DND-41 (cell line): ENCODE measurements at regions not wholly inside any gene's neighbourhood (a gene's known extent, or its start where the extent isn't known, plus 50 kb on each side); places are given as distances from the start of the nearest gene placed in this dataset.

Source experiments
- ATAC-seq: fragments of 200-7000 bp; cut with Tn5 transposase; 3 replicates; pipeline ENCODE4 v1.9.1; 2021; ENCODE audit warnings: low read depth; ENCODE audit not compliant: insufficient read depth
- DNase-seq: peaks from one replicate; pipeline ENCODE4 v3.0.0-alpha.2; 2020
- H2AFZ ChIP-seq: 2 replicates; pipeline ENCODE4 v1.6.0; 2012; ENCODE audit warnings: low read depth, low read length
- H3K27ac ChIP-seq: 2 replicates; pipeline ENCODE4 v1.5.1; 2012; ENCODE audit warnings: low read length, inconsistent platforms
- H3K27me3 ChIP-seq: fragments of 200-600 bp; sonication (generic); 2 replicates; pipeline ENCODE4 v1.6.0; 2012; ENCODE audit warnings: low read length, mild to moderate bottlenecking, inconsistent platforms; ENCODE audit not compliant: insufficient read depth, poor library complexity
- H3K36me3 ChIP-seq: 2 replicates; pipeline ENCODE4 v1.5.1; 2012; ENCODE audit warnings: low read length, inconsistent platforms; ENCODE audit not compliant: insufficient read depth
- H3K4me1 ChIP-seq: 2 replicates; pipeline ENCODE4 v1.5.1; 2012; ENCODE audit warnings: mild to moderate bottlenecking, low read length; ENCODE audit not compliant: insufficient read depth
- H3K4me2 ChIP-seq: 2 replicates; pipeline ENCODE4 v1.6.0; 2012; ENCODE audit warnings: mild to moderate bottlenecking, moderate library complexity, low read length, inconsistent platforms; ENCODE audit not compliant: insufficient read depth
- H3K4me3 ChIP-seq, 2 experiments: fragments of 200-600 bp in 1 of 2; shearing (Covaris generic) in 1 of 2; 2 replicates each; pipeline ENCODE4 v1.5.1; 2012 to 2016; ENCODE audit warnings: inconsistent platforms in 2 of 2, low read length in 2 of 2, mild to moderate bottlenecking in 2 of 2, low read depth in 1 of 2, moderate library complexity in 1 of 2
- H3K79me2 ChIP-seq: 2 replicates; pipeline ENCODE4 v1.6.0; 2012; ENCODE audit warnings: low read length, inconsistent platforms; ENCODE audit not compliant: insufficient read depth
- H3K9ac ChIP-seq: 2 replicates; pipeline ENCODE4 v1.6.0; 2012; ENCODE audit warnings: low read depth, mild to moderate bottlenecking, inconsistent platforms, low read length, moderate library complexity
- H3K9me3 ChIP-seq: 2 replicates; pipeline ENCODE4 v1.5.1; 2012; ENCODE audit warnings: low read length, moderate library complexity, mild to moderate bottlenecking, inconsistent platforms; ENCODE audit not compliant: insufficient read depth, severe bottlenecking
- H4K20me1 ChIP-seq: 2 replicates; pipeline ENCODE4 v1.6.0; 2012; ENCODE audit warnings: low read length; ENCODE audit not compliant: insufficient read depth
- EZH2 ChIP-seq: IDR thresholded peaks from 3 replicates; pipeline ENCODE4 v1.6.1; 2012; ENCODE audit warnings: borderline replicate concordance, low read depth, mild to moderate bottlenecking, moderate library complexity, low read length, inconsistent platforms; ENCODE audit not compliant: severe bottlenecking
- TF ChIP-seq, protein P1 (sequence below): IDR thresholded peaks from 2 replicates; pipeline ENCODE4 v1.5.1; 2012; ENCODE audit warnings: borderline replicate concordance, low read length, moderate library complexity, mild to moderate bottlenecking; ENCODE audit not compliant: poor library complexity, severe bottlenecking; ENCODE audit errors: extremely low read depth

DNA sequence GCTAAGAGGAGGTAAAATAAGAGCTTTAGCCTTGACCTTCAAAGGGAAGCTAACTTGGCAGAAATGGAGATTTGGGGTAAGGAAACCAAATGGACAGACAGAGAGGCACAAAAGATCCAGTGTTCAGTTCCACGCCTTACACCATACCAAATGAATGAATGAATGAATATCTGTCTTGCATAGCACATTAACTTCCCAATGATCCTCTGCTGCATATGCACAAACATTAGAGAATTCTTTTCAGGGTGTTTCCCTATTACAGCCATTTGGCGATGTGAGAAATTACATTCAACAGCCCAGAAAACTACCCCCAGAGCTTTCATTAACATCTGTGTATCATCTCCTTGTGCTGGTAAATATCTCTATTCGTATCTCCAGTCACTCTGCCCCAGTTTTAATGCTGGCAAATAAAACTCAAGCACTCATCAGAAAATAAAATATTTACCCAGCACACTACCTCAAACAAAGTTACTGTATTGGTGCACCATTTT is 1056.2 kb downstream of the SORCS3 start:
- H3K9me3 ChIP-seq: no peaks in the 10 kb centered on the region
- no peaks in the 10 kb centered on the region for H3K4me1 ChIP-seq
- no peaks in the 10 kb centered on the region for H4K20me1 ChIP-seq
- no peak overlapping the region for H3K27ac ChIP-seq
- DNase-seq (no peak), ATAC-seq (no peak)
- no peaks in the 10 kb centered on the region for H3K79me2 ChIP-seq
- no peaks in the 10 kb centered on the region for H3K27me3 ChIP-seq
- no peak overlapping the region for H3K9ac ChIP-seq
- H3K4me3 ChIP-seq: no peak overlapping the region
- no peak overlapping the region for H3K4me2 ChIP-seq
- TF ChIP-seq, protein P1, sequence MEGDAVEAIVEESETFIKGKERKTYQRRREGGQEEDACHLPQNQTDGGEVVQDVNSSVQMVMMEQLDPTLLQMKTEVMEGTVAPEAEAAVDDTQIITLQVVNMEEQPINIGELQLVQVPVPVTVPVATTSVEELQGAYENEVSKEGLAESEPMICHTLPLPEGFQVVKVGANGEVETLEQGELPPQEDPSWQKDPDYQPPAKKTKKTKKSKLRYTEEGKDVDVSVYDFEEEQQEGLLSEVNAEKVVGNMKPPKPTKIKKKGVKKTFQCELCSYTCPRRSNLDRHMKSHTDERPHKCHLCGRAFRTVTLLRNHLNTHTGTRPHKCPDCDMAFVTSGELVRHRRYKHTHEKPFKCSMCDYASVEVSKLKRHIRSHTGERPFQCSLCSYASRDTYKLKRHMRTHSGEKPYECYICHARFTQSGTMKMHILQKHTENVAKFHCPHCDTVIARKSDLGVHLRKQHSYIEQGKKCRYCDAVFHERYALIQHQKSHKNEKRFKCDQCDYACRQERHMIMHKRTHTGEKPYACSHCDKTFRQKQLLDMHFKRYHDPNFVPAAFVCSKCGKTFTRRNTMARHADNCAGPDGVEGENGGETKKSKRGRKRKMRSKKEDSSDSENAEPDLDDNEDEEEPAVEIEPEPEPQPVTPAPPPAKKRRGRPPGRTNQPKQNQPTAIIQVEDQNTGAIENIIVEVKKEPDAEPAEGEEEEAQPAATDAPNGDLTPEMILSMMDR: no peak
- TF ChIP-seq EZH2: no peak
- H2AFZ ChIP-seq: no peak overlapping the region
- no peaks in the 10 kb centered on the region for H3K36me3 ChIP-seq

DNA sequence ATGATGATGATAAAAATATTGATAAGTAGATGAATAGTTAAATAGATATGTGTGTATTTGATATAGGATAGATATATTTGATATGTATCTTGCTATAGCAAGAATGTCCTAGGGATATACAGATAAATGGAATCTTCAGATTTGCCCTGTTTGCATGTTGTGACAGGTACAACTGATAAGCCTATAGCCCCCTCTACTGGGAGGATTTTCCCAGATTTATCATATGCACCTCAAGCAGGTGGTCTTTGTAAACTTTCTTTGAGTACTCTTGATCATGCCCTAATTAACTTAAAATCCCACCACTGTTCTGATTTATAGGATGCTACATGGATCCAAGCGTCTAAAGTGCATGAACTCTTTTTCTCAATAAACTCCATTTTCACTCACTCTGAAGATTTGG is 1050.7 kb downstream of the SORCS3 start:
- ATAC-seq: no peak
- H3K27ac ChIP-seq: no peak overlapping the region
- no peak for DNase-seq
- H3K9me3 ChIP-seq: no peaks in the 10 kb centered on the region
- no peaks in the 10 kb centered on the region for H3K36me3 ChIP-seq
- no peak overlapping the region for H2AFZ ChIP-seq
- no peak for TF ChIP-seq EZH2
- TF ChIP-seq, protein P1: peak; percentile 16
- H3K27me3 ChIP-seq: no peaks in the 10 kb centered on the region
- H4K20me1 ChIP-seq: no peaks in the 10 kb centered on the region
- no peaks in the 10 kb centered on the region for H3K79me2 ChIP-seq
- no peak overlapping the region for H3K9ac ChIP-seq
- no peaks in the 10 kb centered on the region for H3K4me1 ChIP-seq
- no peak overlapping the region for H3K4me2 ChIP-seq
- no peak overlapping the region for H3K4me3 ChIP-seq

DNA sequence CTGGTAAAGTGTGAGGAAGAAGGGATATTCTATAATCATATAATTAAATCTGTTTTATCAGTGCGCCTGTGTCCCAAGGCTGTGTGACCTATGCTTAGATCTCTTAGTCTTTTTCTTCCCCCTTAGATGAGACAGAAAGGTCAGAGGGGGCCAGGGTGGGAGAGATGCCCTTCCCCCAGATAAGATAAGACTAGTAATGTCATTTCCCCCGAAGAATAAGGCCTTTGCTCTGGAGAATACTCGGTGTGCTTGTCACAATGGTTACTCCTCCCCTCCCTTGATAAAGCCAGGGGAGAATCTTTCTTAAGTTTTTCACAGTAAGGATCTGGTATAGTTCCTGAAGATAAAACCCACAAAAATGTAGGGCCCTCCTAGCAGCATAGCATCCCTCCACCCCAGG is 1041.8 kb downstream of the SORCS3 start:
- Histone ChIP-seq H3K79me2 (no peaks in the 10 kb centered on the region), H3K4me2 (no peak overlapping the region), H3K27me3 (no peaks in the 10 kb centered on the region), H4K20me1 (no peaks in the 10 kb centered on the region), H3K4me1 (no peaks in the 10 kb centered on the region), H2AFZ (no peak overlapping the region), H3K9ac (no peak overlapping the region), H3K36me3 (no peaks in the 10 kb centered on the region), H3K9me3 (no peaks in the 10 kb centered on the region), H3K27ac (no peak overlapping the region), H3K4me3 (no peak overlapping the region)
- no peak for ATAC-seq
- no peak for TF ChIP-seq EZH2
- TF ChIP-seq, protein P1: no peak
- DNase-seq: no peak

DNA sequence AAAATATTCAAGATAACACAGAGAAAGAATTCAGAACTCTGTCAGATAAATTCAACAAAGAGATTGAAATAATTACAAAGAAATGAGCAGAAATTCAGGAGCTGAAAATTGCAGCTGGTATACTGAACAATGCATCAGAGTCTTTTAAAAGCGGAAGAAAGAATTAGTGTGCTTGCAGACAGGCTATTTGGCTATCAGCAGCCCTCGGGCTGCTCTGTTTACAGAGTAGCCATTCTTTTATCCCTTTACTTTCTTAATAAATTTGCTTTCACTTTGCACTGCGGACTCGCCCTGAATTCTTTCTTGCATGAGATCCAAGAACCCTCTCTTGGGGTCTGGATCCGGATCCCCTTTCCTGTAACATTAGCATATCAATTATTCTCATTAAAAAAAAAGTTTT is 1040.0 kb downstream of the SORCS3 start:
- Histone ChIP-seq H4K20me1 (no peaks in the 10 kb centered on the region), H3K9ac (no peak overlapping the region), H3K4me2 (no peak overlapping the region), H3K79me2 (no peaks in the 10 kb centered on the region), H3K4me1 (no peaks in the 10 kb centered on the region), H3K4me3 (no peak overlapping the region), H3K9me3 (no peaks in the 10 kb centered on the region), H2AFZ (no peak overlapping the region), H3K27me3 (no peaks in the 10 kb centered on the region), H3K36me3 (no peaks in the 10 kb centered on the region), H3K27ac (no peak overlapping the region)
- ATAC-seq (no peak), DNase-seq (no peak)
- TF ChIP-seq, protein P1: no peak
- TF ChIP-seq EZH2: no peak
